Fibroblast of skin of left biceps (primary cell): ENCODE measurements at regions not wholly inside any gene's neighbourhood (a gene's known extent, or its start where the extent isn't known, plus 50 kb on each side); places are given as distances from the start of the nearest gene placed in this dataset.
A peak's percentile ranks its signal among the peaks of the same experiment; 100 is the strongest.
"Not testable (repeated sequence)": the region's sequence is repeated elsewhere in the genome, so short reads cannot be mapped to it uniquely, and the experiment has no call there.

Source experiments
- DNase-seq, 2 experiments: peaks; one replicate each; pipeline ENCODE4 v3.0.0-alpha.2; 2013; ENCODE audit warnings: low read depth in 2 of 2

DNA sequence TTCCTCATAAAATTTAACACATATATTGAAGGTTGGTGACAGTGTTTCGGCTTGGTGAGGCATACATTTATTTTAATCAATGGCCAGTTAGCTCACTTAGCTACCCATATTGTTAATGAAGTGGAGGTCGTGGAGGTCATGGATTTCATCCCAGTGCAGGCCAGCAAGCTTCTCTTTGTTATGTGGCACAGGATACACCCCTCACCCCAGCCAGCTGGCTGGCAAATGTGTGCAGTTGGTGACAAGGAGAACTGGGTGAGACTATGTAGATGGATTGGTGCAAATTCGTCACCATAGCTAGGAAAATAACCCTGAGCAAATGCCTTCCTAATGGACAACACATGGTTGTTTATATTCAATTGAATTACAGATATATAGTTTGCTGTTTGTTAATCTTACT, 50.5 kb upstream of the FOXP2 start:
- no peak for DNase-seq

- no peak for DNase-seq
Measured at GRCh38 chr7:114363292-114363691, 51.3 kb upstream of the FOXP2 start.

GRCh38 chr7:114358911-114359310, 55.7 kb upstream of the FOXP2 start:
- no peak for DNase-seq

DNA sequence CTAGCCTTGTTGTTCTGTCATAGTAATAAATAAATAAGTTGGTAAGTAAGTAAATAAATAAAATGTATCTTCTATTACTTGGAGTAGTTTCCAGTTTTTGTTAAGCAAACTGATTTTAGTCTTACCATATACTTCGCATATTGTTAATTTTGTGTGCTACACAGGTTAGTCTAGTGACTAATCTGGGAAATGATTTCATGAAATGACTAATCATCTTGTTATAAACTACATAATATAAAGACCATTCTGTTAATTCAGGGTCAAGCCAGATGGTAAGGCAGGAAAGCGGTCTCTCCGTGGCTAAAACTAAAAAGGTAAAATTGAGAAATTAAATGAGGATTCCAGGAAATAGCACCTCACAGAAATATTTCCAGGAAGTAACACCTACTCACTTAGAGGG, 58.5 kb upstream of the FOXP2 start:
- DNase-seq: no peak

GRCh38 chr7:114354306-114354705, 60.3 kb upstream of the FOXP2 start:
- DNase-seq: no peak

- peak; percentile 93 to 94 for DNase-seq
Measured at GRCh38 chr7:114345494-114345893, 69.1 kb upstream of the FOXP2 start.

GRCh38 chr7:114343949-114344708, 70.5 kb upstream of the FOXP2 start:
- no peak for DNase-seq

GRCh38 chr7:114342431-114343179, 72.0 kb upstream of the FOXP2 start:
- no peak for DNase-seq

DNA sequence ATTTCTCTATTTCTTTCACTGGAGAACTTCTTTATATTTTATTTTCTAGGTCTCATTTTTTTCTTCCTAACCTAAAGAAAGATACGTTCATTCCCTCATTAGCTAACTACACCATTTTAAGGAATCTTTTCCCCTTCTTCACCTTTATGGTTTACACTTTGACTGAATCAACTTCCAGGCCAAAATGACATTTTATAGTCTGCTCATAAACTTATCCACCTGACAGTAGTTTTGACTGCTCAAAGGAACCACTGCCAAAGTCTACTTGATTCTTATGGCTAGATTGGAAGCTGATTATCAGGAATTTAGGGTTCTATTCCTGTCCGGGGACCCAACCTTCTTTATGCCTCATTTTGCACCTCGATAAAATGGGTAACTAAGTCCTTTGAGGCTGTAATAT, 73.0 kb upstream of the FOXP2 start:
- no peak for DNase-seq

DNA sequence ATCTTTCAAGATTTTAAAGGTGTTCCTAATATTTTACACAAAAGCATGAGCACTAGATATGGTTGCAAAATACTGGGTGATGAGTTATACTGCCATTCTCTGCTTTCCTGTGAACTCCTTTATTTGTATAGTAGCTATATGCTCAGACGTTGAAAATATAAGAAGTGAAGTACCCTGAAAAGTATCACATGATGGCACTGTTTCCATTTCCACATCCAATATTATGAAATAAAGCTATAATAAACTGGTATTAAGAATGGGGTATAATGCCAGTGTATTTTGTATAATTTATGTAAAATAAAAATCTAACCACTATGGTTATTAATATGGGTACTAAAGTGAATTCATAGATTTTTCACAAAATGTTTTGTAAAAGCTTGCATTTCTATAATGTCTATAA, 79.6 kb upstream of the FOXP2 start:
- DNase-seq: no peak

GRCh38 chr7:114329458-114329857, 85.2 kb upstream of the FOXP2 start:
- not testable (repeated sequence) for DNase-seq

GRCh38 chr7:114317450-114318098, 97.0 kb upstream of the FOXP2 start:
- DNase-seq: no peak

DNA sequence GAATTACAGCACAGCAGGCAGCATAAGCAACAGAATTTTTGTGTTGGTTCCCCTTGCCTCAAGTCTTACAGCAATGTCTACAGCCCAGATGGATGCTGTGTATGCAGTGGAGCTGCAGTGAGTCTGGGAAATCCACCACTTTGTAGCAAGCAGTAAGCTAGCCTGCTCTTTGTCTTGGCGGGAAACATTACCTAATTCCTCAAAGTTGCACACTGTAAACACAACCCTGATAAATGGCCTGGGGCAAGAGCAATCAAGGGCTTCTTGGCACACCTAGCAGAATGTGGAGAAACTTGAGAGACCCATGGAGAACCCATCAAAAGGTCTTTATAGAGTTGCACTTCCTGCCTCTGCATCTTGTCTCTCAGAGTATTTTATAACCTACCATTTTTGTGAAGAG, 102.0 kb upstream of the FOXP2 start:
- DNase-seq: no peak

DNA sequence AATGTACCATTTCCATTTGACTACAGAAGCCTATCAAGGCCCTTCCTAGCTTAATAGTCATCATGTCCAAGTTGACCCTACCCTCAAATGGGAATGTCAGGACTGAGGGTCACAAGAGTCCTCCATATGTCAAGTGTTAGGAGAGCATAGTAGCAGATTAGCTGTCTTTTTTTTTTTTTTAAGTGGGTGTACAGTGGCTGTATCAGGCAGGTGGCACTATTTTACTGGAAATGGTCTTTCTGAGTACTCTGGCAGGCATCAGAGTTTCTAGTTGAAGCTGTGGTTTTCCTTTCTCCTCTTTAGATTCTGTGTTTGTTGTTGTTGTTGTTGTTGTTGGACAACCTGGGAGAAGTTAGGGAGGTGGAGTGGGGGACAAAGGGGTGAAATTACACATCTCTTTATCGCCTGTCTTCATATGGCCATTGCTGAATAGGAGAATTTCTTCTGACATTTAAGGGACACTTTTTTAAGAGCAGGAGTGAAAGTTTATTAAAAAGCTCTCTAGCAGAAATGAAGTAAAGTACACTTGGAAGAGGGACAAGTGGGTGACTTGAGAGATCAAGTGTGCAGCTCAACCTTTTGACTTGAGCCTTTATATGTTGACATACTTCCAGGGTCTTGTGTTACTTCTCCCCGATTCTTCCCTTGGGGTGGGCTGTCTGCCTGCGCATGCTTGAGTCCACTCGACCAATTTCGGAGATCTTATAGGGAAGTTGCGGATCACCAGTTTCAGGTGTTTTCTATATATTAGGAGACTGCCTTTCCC, 104.1 kb upstream of the FOXP2 start:
- no peak for DNase-seq

DNA sequence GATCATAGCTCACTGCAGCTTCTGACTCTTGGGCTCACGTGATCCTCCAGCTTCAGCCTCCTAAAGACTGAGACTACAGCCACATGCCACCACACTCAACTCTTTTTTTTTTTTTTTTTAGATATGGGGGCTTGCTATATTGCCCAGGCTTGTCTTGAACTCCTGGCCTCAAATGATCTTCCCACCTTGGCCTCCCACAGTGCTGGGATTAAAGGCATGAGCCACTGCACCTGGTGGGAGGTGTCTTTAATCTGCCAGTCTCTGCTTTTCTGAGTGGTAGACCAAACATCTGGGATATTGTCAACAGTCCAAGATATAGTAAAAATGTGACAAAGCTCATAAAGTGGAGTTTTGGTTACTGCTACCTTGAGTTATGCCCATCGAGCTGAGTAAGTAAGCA, 104.9 kb upstream of the FOXP2 start:
- no peak for DNase-seq

- no peak for DNase-seq
Measured at GRCh38 chr7:114303301-114303700, 111.3 kb upstream of the FOXP2 start.

DNA sequence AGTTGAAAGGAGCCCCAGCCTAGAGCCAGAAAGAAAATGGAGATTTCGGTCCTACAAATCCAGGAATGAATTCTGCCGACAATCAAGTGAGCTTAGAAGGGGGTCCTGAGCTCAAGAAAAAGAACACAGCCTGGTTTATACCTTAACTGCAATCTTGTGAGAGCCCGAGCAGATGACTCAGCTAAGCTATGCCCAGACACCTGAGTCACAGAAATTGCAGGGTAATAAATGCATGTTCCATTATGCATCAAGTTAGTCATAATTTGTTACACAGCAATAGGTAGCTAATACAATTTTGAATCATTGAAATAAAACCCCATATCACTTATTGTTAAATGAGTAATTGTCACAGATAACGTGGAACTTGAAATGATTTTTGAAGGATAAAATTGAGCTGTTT, 111.8 kb upstream of the FOXP2 start:
- DNase-seq: no peak

DNA sequence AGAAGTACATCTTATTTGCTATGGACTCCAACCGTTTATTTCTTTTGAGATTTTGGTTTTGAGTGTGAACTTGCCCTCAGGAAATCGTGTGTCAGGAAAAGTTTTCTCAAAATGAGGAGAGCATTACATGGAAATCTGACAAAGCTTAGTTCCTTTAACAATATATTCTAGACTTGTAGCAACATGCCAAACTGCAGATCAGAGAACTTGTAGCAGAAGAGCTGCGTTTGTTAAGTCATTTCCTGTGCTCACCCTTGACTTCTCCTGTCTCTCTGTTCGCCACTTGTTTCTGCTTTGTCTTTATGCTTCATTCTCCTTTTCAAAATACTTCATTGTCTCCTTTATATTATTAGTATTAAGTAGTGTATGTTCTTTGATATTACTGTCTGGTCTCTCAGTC, 116.6 kb upstream of the FOXP2 start:
- DNase-seq: no peak

DNA sequence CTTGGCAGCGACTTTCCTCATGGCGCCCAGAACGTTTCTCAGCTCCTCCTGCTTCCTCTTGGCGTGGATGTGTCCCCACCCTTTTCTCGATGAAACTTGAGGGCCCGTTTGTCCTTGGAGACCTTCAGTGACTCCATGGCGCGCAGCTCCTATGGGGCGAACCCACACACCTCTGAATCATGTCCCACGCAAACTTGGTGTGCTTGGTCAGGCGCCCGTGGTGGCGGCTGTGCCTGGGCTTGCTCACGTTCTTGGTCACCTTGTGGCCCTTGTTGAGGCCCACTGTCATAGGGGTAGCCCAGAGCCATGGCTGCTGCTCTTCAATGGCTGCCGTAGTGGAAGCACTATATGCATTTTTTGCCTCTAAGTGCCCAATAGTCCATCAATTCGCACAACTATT, 117.5 kb upstream of the FOXP2 start:
- DNase-seq: no peak

DNA sequence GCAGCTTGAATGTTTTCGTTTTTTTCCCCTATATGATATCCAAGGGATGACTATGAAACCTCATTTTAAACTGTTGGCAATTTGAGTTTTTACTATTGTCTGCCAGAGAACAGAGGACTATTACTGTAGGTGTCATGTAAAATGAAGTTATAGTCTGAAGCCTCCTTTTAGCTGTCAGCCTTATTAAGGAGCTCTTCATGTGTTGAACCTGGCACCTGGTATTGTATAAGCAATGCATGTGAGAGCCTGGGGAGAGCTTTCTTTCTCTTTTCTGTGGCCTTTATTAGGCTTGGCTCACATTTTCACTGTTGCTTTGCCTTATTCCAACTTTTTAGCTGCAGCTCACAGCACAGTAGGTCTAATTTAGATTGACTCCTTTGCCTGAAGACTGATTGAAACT, 119.1 kb upstream of the FOXP2 start:
- DNase-seq: no peak

DNA sequence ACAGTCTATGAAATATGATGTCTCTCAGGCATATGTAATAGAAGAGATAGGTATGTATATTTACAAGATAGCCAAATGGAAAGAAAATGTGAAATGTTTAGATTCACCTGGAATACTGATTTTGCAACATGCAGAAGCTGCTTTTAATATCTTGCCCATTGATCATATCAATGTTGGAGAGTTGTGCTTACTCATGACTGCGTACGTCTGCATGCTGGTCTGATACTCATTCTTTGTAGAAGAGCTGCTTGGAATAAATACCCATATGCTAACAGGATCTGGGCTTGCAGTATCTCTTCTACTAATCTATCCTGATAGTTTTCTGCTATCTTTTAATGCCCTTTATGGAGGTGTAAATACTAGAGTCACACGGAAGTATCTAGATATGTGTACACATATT, 120.6 kb upstream of the FOXP2 start:
- DNase-seq: no peak
